Inferior parietal cortex (tissue), 1 donor: ENCODE measurements at regions not wholly inside any gene's neighbourhood (a gene's known extent, or its start where the extent isn't known, plus 50 kb on each side); places are given as distances from the start of the nearest gene placed in this dataset.

Experiments used
- DNase-seq: peaks from one replicate; pipeline ENCODE4 v3.0.0-alpha.2; 2016; ENCODE audit errors: extremely low spot score

DNA sequence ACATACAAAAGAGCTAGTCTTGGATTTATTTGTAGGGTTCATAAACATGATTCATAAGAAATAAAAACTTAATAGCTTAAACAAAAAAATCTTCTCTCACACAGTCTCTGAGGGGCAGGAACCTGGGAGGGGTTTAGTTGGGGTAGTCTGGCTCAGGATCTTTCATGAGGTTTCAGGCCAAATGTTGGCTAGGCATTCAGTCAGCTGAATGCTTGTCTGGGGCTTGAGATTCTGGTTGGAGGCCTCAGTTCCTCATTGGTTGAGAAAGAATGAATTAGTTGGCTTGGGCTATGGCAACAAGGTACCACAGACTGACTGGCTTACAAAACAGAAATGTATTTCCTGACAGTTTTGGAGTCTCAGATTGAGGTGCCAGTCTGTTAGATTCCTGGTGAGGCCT lies 74.3 kb downstream of the ANKRD7 start:
- DNase-seq: no peak

DNA sequence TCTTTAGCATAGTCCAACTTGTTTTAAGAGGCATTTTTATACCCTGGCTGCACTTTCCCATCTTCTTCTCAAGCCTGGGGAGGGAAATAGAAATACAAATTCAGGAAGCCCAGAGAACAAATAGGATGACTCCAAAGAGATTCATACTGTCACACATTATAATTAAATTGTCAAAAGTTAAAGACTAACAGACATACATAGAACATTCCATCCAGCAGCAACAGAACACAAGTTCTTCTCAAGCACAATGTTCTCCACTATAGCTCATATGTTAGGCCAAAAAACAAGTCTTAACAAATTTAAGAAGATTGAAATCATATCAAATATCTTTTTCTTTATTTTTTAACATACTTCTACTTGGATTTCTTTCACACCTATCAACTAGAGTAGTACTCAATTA lies 75.7 kb downstream of the ANKRD7 start:
- no peak for DNase-seq

DNA sequence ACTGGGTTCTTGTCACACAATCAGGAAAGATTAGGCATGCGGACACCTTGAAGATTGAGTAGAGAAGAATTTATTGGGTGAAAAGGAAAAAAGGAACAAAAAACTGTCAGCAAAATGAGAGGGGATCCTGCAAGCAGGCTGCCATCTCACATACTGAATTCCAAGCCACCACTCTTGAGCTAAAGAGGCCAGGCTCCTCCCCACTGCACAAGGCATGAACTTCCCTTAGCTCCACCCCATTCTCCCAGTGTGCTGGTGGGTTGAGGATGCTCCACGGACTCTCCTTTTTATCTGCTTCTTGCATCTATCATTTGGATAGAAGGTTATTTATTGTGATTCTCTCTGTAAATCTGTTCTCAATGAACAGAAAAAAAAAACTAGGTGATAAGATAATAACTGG lies 79.6 kb downstream of the ANKRD7 start:
- no peak for DNase-seq

DNA sequence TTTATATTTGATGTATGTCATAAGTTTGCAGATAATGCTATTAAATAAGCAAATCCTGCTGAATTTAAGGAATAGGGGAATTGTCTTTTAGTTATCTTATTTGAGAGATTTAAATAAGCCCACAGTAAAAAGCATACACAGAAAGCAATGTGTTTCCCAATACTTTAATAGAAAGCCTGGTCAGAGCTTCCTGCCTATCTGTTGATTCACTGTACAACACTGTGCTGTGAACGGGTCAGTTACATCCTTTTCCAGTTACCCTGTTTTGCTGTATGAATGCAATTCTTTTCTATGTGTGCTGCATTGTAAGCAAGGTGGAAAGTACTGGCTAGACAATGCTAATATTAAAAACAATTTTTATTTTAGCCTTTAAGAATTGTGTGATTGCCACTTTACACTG lies 81.2 kb downstream of the ANKRD7 start:
- no peak for DNase-seq

DNA sequence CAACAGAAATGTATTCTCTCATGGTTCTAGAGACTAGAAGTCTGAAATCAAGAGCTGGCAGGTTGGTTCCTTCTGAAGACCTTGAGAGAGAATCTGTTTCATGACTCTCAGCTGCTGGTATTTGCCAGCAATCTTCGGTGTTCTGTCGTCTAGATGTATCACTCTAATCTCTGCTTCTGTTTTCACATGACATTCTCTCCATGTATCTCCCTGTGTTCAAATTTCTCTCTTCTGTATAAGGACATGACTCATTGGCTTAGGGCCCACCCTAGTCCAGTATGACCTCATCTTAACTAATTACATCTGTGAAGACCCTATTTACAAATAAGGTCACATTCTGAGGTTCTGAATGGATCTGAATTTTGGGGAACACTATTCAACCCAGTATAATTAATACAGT lies 82.3 kb downstream of the ANKRD7 start:
- DNase-seq: no peak

DNA sequence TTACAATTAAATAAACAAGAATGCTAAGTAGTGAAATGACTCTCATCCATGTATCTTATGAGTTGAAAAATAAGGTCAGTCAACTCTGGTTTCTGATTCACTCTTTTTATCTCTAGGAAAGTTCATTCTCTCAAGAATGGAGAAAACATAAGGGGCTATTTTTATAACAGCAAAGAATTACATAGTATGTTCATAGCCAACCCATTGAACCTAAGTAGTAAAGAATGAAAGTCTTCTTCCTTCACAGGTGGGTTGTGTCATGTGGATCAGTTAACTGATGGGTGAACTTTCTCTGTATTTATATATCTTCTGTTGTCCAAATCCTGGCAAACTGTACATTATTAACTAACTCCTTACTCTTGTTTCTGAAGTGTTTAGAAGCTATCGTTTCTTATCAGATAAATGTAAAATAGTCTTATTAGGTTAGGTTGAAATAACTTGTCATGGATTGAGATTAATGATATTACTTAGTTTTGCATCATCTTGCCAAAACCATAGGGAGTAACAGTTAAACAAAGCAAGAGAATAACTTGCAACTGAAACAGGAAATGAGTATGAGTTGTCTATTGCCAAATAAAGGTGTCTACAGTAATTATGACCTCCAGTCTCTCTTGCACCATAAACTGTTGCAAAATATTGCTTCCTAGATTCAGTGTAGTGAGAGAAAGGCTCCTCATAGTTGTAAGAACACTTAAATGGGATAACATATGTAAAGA lies 86.8 kb downstream of the ANKRD7 start:
- no peak for DNase-seq

DNA sequence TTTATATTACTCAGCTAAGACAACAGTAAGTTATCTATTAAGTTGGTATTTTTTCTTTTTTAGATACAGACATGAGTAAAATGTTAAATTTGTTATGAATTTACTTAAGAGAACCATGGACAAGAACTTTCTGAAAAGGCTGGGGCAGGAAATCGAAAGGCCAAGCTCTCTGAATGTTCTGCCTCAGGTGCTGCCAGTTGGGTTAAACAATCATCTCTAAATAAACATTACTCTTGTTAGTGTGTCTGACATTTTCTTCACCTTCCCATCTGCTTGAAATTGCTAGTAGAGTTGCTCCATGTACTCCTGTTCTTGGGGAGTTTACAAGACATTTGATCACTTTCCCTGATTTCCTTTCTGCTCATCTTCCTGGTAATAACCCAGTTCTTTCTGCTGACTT lies 87.5 kb downstream of the ANKRD7 start:
- DNase-seq: no peak

DNA sequence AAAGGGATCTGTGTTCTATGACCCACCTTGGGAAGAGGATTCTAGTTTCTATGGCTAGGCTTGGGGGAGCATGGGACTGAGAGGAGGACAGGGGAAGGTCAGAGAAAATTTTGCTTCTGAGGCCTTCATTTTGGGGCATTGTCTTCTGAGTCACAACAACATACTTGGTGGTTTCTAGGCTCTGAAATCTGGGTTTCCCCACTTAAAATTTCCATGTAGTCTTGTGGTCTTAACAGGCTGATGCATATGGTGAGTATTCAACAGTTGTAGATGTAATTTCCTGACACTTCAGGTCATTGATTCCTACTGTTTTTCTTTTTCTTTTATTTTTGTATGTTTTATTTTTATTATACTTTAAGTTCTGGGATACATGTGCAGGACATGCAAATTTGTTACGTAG lies 88.5 kb downstream of the ANKRD7 start:
- DNase-seq: no peak

DNA sequence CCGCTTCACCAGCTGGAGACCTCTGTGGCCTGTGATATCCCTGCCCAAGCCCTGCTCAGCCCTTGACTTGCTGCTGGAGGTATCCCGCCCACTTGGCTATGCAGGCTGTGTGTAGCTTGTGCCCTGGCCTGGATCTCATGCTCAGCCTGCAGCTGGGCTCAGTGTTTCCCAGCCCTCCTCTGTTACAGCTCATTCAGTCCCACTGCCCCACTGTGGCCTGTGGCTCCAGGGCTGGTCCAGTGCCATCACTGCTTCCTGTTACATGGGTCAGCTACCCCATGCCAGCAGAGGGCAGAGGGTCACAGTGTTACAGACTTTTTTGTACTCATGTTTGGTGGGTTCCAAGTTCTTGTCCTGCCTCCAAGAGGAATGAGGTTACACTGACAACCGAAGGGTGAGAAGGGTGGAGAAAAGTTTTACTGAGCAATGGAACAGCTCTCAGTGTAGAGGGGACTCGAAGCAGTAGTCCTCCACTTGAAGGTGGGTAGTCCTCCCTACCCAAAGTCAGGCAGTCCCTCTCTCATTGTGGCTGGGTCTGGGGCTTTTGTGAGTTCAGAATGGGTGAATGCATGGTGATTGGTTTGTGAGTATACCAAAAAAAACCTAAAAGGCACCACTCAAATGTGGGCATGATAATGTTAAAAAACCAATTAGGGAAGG lies 100.4 kb downstream of the ANKRD7 start:
- DNase-seq: no peak

DNA sequence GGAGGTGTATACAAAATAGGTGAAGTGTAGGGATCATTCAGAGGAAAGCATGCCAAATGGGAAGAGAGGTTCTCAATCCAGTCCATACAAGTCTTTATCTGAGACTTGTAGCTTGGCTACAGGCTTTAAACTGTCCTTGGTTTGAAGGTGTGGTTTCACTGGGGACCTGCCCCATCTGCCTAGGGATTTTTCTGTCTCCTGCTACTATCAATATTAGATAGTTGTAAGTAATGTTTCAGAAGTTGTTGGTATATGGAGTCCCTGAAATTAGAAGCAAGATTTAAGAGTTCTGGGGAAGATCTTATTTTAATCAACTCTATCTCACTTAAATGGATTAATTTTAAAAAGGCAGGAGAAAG lies 100.9 kb downstream of the ANKRD7 start:
- DNase-seq: no peak

DNA sequence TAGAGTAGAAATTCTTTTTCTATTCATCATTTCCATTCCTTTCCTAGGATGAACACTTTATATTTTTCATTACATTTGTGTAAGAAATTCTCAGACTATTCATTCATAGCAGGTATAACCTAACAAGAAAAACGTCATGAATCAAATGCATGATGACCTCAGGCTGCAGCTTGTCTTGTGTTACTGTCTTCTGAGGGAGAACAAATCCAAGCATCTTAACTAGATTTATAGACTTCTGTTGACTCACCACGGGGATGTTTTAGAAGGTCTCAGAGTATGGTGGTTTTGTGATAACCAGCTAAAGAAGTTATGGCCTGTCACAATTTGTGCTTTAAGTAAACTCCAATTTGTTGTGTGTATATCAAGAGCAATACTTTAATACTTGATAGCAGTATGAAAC lies 102.7 kb downstream of the ANKRD7 start:
- no peak for DNase-seq

DNA sequence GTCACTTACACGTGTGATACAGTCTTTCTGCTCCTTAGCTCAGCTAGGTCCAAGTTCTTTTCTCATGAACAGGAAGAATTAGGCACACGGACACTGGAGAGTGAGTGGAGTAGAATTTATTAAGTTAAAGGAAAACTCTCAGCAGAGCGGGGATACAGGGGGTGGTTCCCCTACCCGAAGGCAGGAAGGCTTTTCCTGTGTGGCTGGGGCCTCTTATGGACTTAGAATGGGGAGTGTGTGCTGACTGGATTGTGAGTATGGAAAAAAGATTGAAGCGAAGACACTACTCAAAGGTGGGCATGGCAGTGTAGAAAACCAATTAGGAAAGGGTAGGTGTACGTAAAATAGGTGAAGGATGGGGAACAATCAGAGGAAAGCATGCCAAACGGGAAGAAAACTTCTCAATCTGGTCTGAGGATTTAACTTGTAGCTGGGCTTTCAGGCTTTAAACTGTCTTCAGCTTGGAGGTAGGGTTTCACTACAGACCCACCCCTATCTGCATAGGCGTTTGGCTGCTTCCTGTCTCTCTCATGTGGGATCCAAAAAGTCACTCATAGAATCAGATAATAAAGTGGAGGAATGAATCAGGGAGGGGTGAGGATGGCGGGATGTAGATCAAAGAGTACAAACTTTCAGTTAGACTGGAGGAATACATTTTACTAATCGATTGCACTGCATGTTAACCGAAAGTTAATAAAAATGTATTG lies 104.2 kb downstream of the ANKRD7 start:
- no peak for DNase-seq

DNA sequence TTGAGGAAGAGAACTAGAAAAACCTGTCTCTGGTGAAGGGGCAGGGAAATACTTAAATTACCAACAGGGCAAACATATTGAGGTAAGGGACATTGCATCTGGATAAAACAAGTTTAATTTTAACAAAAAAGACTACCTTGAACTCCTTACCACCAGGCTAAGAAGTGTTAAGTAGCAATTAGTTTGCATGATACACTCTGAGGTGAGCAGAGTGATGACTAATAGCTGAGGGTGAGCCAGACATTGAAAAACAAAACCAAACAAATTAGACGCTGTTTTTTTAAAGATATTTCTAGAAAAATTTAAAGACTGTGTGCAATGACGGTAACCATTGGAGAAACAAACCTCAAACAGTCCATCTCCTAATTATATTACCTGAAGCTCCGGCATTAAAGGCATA lies 105.9 kb downstream of the ANKRD7 start:
- DNase-seq: no peak

DNA sequence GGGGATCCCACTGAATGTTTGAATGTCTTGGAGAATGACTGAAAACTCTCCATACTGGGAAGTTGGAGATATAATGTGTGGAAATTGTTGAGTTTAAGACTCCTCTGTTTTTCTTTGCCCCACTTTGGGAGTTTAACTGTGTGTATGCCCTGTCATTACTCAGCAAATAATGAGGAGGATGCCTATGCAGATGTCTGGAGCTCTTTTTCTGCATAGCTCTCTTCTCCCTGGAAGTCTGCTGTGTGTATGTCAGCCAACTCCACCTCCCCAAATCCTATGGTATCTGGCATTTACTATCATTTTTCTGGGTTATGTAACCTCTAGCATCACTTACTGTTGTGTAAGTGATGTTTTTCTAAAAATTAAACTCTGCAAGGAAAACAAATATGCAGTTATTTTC lies 122.2 kb downstream of the ANKRD7 start:
- DNase-seq: no peak

DNA sequence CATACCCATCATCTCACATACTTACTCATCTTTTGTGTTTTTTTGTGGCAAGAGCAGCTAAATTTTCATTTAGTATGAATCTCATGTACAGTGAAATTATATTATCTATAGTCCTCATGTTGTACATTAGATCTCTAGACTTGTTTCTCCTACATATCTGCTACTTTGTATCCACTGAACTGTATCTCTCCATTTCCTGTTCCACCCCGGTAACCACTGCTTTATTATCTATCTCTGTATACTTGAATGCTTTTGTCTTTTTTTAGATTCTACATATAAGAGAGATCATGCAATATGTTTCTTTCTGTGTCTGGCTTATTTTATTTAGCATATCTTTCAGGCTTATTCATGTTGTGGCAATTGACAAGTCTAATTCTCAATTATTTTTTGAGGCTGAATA lies 125.1 kb downstream of the ANKRD7 start:
- no peak for DNase-seq

DNA sequence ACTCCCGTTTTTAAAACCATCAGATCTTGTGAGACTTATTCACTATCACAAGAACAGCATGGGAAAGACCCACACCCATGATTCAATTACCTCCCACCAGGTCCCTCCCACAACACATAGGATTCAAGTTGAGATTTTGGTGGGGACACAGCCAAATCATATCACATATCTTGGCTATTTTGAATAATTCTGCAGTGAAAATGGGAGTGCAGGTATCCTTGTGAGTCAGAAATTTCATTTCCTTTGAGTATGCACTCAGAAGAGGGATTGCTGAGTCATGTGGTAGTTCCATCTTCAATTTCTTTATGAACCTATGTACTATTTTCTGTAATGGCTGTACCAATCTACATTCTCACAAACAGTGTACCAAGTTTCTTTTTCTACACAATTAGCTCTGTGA lies 125.8 kb downstream of the ANKRD7 start:
- DNase-seq: no peak

DNA sequence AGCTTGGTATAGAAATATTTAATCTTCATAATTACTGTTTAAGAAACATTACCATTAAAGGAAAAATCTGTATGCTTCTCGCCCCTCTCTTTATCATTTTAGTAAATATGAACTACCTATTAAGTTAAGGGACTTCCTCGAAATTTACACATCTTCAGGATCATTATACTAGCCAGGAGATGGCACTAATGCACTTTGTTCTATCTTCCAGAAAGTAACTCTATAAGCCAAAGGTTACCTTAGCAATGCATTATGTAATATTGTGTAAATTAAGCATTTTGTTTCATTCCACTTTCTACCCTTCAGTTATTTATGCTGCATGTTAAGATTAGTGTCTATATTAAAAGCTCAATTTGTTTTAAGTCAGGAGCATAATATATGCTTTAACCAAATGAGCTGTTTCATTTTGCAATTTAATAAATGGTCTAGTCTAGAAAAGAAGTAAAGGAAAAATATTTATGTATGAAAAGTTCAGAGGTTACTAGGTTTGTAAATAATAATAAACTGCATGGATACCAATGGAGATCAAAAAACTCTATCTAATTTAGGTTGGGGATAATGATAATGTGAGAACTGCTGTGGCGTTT lies 128.5 kb downstream of the ANKRD7 start:
- peak; percentile 66 for DNase-seq

DNA sequence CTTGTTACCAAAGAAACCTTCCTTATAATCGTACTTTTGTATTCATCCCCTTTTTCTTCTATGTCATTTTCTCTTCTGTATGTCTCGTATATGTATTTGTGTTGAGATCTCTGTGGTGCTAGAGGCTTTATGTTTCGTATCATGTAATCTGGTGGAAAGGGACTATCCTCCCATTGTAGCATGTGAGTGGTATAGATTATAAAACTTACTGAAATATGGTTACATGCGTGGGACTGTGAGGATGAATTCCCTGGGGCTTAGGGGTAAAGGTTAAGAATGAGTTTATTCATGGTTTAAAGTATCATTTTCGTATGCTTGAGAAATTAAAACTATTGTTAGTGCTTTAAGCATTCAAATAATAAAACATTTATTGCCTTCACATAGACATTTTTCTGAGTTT lies 141.9 kb downstream of the ANKRD7 start:
- no peak for DNase-seq

DNA sequence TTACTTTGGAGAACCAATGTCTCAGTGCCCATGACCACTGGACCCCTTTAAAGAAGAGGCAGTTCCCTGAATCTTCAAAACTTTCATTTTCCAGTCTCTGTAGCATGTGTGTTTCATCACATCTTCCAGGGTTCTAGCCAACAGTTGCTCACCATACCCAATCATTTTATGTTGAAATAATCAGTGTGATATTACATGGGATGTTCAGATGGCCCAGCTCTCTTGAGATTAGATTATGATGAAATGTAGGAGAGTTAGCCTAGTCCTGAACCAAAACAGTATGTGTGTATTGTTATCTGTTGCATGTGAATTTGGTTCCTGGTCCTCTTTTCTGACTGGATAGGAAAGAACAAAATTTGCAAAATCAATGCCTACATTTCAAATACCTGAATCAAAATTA lies 144.5 kb downstream of the ANKRD7 start:
- DNase-seq: no peak

DNA sequence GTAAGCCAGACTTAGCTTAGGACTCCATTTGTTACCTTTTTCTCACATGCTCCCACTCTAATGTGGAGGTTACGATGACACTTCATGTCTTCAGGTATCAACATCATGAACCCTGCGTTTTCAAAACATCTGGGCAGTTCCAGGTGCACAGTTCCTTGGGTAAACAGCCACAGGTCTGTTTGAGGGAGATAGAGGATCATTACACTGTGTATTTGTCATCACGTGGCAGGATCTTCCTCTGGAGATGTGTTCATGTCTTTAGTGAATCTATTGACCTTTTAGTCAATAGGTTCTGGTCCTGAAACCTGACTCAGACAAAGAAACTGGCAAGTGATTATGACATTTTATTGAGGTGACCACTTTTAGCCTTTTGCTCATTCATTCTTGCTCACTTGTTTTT lies 145.5 kb downstream of the ANKRD7 start:
- no peak for DNase-seq

DNA sequence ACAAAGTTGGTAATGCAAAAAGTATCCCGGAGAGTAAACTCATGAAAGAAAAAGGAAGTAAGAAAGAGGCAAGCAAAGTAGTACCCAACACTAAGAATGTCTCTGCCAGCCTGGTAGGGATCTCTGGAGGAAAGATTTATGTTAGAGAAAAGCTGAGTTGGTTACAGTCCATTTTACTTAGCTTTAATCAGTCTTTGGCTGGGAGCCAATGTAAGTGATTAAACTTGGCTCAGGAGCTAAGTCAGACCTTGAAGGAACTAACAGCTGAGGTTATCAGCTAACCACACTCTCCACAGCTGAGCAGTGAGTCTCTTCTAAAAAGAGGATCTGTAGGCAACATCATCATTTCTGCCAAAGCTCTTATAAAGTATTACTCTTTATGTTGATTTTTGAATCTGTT lies 148.0 kb downstream of the ANKRD7 start:
- peak; percentile 18 for DNase-seq

DNA sequence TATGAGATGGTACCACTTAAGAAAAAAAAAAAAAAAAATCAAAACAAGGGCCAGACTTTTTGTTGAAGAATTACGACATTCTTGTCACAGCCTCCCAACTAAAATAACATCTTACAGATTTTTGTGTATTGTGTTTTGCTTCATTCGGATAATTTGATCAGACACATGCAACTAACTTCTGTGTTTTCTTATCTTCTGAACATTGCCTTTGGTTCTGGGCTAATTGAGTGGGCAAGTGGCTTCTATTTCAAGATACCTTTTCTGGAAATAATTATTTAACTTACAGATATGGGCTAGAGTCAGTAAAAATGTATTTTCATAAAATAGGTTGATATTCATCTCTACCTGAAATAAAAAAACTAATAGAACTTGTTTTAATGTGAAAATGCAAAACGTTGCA lies 165.1 kb downstream of the ANKRD7 start:
- DNase-seq: no peak

DNA sequence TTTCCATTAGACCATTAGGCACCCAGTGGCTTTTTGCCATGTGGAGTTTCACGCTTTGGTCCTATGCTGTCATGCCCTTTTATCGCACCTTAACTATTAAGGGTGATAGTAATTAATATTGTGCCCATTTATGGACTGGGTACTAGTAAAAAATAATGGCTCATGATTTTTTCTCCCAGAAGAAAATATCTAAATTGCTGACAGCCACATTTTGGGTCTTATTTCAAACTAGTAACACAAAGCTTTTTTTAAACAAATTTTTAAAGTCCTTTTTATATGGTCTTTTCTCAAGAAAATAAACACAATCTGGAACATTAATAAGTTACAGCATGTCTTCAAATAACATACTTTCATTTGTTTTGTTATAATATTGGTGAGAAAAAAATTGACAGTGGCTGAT lies 179.7 kb downstream of the ANKRD7 start:
- DNase-seq: no peak
